ENCODE measurements at regions not wholly inside any gene's neighbourhood (a gene's known extent, or its start where the extent isn't known, plus 50 kb on each side); places are given as distances from the start of the nearest gene placed in this dataset.

DNA sequence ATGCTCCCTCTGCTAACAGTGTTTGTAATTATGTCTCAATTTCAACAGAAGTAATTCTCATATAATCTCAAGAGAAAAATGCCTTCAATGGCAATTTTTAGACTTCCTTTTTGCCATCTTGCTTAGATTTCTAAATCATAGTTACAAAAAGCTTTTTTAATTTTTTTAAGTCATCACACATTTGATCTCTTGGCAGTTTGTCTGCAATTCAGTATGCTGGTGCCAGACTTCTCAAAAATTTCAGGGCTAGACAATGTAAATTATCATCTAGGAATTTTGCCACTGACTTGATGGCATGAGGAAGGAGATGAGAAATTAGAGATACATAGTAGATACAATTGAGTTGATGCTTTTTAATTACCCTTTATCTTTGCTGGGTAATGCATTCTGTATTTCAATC, 1176.7 kb upstream of the CNTN5 start (continued):
- TF ChIP-seq, protein P1, sequence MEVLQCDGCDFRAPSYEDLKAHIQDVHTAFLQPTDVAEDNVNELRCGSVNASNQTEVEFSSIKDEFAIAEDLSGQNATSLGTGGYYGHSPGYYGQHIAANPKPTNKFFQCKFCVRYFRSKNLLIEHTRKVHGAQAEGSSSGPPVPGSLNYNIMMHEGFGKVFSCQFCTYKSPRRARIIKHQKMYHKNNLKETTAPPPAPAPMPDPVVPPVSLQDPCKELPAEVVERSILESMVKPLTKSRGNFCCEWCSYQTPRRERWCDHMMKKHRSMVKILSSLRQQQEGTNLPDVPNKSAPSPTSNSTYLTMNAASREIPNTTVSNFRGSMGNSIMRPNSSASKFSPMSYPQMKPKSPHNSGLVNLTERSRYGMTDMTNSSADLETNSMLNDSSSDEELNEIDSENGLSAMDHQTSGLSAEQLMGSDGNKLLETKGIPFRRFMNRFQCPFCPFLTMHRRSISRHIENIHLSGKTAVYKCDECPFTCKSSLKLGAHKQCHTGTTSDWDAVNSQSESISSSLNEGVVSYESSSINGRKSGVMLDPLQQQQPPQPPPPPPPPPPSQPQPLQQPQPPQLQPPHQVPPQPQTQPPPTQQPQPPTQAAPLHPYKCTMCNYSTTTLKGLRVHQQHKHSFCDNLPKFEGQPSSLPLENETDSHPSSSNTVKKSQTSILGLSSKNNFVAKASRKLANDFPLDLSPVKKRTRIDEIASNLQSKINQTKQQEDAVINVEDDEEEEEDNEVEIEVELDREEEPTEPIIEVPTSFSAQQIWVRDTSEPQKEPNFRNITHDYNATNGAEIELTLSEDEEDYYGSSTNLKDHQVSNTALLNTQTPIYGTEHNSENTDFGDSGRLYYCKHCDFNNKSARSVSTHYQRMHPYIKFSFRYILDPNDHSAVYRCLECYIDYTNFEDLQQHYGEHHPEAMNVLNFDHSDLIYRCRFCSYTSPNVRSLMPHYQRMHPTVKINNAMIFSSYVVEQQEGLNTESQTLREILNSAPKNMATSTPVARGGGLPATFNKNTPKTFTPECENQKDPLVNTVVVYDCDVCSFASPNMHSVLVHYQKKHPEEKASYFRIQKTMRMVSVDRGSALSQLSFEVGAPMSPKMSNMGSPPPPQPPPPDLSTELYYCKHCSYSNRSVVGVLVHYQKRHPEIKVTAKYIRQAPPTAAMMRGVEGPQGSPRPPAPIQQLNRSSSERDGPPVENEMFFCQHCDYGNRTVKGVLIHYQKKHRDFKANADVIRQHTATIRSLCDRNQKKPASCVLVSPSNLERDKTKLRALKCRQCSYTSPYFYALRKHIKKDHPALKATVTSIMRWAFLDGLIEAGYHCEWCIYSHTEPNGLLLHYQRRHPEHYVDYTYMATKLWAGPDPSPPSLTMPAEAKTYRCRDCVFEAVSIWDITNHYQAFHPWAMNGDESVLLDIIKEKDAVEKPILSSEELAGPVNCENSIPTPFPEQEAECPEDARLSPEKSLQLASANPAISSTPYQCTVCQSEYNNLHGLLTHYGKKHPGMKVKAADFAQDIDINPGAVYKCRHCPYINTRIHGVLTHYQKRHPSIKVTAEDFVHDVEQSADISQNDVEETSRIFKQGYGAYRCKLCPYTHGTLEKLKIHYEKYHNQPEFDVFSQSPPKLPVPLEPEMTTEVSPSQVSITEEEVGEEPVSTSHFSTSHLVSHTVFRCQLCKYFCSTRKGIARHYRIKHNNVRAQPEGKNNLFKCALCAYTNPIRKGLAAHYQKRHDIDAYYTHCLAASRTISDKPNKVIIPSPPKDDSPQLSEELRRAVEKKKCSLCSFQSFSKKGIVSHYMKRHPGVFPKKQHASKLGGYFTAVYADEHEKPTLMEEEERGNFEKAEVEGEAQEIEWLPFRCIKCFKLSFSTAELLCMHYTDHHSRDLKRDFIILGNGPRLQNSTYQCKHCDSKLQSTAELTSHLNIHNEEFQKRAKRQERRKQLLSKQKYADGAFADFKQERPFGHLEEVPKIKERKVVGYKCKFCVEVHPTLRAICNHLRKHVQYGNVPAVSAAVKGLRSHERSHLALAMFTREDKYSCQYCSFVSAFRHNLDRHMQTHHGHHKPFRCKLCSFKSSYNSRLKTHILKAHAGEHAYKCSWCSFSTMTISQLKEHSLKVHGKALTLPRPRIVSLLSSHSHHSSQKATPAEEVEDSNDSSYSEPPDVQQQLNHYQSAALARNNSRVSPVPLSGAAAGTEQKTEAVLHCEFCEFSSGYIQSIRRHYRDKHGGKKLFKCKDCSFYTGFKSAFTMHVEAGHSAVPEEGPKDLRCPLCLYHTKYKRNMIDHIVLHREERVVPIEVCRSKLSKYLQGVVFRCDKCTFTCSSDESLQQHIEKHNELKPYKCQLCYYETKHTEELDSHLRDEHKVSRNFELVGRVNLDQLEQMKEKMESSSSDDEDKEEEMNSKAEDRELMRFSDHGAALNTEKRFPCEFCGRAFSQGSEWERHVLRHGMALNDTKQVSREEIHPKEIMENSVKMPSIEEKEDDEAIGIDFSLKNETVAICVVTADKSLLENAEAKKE (CRISPR knock-in tag; IDR thresholded peaks at IDR 0.05), result no peak
- TF ChIP-seq CREB1 (CRISPR knock-in tag; IDR thresholded peaks at IDR 0.05; ENCODE audit: low read depth) (no peak), ZNF331 (CRISPR knock-in tag; IDR thresholded peaks at IDR 0.05; ENCODE audit: low read depth) (no peak), EZH2 (IDR thresholded peaks at IDR 0.05; ENCODE audit: low read depth, unreplicated experiment) (no peak), POLR2AphosphoS5 (IDR thresholded peaks at IDR 0.05; ENCODE audit: low read depth) (no peak), EZH2phosphoT487 (IDR thresholded peaks at IDR 0.05; ENCODE audit: unreplicated experiment) (no peak), NANOG (IDR thresholded peaks at IDR 0.05; ENCODE audit: borderline replicate concordance) (no peak), ZNF114 (CRISPR knock-in tag; IDR thresholded peaks at IDR 0.05) (no peak)
- TF ChIP-seq, protein P2, sequence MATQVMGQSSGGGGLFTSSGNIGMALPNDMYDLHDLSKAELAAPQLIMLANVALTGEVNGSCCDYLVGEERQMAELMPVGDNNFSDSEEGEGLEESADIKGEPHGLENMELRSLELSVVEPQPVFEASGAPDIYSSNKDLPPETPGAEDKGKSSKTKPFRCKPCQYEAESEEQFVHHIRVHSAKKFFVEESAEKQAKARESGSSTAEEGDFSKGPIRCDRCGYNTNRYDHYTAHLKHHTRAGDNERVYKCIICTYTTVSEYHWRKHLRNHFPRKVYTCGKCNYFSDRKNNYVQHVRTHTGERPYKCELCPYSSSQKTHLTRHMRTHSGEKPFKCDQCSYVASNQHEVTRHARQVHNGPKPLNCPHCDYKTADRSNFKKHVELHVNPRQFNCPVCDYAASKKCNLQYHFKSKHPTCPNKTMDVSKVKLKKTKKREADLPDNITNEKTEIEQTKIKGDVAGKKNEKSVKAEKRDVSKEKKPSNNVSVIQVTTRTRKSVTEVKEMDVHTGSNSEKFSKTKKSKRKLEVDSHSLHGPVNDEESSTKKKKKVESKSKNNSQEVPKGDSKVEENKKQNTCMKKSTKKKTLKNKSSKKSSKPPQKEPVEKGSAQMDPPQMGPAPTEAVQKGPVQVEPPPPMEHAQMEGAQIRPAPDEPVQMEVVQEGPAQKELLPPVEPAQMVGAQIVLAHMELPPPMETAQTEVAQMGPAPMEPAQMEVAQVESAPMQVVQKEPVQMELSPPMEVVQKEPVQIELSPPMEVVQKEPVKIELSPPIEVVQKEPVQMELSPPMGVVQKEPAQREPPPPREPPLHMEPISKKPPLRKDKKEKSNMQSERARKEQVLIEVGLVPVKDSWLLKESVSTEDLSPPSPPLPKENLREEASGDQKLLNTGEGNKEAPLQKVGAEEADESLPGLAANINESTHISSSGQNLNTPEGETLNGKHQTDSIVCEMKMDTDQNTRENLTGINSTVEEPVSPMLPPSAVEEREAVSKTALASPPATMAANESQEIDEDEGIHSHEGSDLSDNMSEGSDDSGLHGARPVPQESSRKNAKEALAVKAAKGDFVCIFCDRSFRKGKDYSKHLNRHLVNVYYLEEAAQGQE (IDR thresholded peaks at IDR 0.05; ENCODE audit: unreplicated experiment), result no peak
- TF ChIP-seq, protein P3, sequence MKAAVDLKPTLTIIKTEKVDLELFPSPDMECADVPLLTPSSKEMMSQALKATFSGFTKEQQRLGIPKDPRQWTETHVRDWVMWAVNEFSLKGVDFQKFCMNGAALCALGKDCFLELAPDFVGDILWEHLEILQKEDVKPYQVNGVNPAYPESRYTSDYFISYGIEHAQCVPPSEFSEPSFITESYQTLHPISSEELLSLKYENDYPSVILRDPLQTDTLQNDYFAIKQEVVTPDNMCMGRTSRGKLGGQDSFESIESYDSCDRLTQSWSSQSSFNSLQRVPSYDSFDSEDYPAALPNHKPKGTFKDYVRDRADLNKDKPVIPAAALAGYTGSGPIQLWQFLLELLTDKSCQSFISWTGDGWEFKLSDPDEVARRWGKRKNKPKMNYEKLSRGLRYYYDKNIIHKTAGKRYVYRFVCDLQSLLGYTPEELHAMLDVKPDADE (IDR thresholded peaks at IDR 0.05), result no peak

All from GM23338 (cell line).